ENCODE measurements at regions not wholly inside any gene's neighbourhood (a gene's known extent, or its start where the extent isn't known, plus 50 kb on each side); places are given as distances from the start of the nearest gene placed in this dataset.

DNA sequence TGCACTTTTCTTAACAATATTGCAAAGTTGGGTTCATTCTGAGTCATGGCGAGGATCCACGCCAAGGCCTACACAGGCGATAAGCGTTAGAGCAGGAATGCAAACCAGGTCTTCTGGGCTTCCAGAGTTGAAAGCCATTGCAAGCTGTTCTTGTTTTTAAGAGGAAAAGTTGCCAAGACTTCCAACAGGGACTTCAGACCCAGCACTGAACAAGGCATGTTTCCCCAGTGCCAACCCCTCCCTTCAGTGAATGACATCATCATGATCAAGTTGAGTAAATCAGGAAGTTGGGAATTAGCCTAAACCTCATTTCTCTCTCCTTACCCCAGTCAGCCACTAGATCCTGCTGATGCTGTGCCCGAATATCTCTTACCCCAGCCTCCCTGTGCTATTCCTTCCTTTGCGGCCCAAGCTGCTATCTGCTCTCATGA, 355.1 kb downstream of the HS3ST1 start:
- no peak overlapping the region for H3K27ac ChIP-seq (replicated peaks)
- no peaks in the 10 kb centered on the region for H3K27me3 ChIP-seq (ENCODE audit: insufficient read depth, poor library complexity, severe bottlenecking)
- H3K4me3 ChIP-seq (replicated peaks; ENCODE audit: insufficient read depth, low read length): no peak overlapping the region
- DNase-seq (ENCODE audit: low read depth in 1 of 2, low spot score in 1 of 2): no peak
- TF ChIP-seq, protein P1, sequence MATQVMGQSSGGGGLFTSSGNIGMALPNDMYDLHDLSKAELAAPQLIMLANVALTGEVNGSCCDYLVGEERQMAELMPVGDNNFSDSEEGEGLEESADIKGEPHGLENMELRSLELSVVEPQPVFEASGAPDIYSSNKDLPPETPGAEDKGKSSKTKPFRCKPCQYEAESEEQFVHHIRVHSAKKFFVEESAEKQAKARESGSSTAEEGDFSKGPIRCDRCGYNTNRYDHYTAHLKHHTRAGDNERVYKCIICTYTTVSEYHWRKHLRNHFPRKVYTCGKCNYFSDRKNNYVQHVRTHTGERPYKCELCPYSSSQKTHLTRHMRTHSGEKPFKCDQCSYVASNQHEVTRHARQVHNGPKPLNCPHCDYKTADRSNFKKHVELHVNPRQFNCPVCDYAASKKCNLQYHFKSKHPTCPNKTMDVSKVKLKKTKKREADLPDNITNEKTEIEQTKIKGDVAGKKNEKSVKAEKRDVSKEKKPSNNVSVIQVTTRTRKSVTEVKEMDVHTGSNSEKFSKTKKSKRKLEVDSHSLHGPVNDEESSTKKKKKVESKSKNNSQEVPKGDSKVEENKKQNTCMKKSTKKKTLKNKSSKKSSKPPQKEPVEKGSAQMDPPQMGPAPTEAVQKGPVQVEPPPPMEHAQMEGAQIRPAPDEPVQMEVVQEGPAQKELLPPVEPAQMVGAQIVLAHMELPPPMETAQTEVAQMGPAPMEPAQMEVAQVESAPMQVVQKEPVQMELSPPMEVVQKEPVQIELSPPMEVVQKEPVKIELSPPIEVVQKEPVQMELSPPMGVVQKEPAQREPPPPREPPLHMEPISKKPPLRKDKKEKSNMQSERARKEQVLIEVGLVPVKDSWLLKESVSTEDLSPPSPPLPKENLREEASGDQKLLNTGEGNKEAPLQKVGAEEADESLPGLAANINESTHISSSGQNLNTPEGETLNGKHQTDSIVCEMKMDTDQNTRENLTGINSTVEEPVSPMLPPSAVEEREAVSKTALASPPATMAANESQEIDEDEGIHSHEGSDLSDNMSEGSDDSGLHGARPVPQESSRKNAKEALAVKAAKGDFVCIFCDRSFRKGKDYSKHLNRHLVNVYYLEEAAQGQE (IDR thresholded peaks at IDR 0.05; ENCODE audit: insufficient replicate concordance, low read depth): no peak
- TF ChIP-seq, protein P2, sequence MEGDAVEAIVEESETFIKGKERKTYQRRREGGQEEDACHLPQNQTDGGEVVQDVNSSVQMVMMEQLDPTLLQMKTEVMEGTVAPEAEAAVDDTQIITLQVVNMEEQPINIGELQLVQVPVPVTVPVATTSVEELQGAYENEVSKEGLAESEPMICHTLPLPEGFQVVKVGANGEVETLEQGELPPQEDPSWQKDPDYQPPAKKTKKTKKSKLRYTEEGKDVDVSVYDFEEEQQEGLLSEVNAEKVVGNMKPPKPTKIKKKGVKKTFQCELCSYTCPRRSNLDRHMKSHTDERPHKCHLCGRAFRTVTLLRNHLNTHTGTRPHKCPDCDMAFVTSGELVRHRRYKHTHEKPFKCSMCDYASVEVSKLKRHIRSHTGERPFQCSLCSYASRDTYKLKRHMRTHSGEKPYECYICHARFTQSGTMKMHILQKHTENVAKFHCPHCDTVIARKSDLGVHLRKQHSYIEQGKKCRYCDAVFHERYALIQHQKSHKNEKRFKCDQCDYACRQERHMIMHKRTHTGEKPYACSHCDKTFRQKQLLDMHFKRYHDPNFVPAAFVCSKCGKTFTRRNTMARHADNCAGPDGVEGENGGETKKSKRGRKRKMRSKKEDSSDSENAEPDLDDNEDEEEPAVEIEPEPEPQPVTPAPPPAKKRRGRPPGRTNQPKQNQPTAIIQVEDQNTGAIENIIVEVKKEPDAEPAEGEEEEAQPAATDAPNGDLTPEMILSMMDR (IDR thresholded peaks at IDR 0.05; ENCODE audit: insufficient read depth, low read length): no peak
- TF ChIP-seq GABPA (IDR thresholded peaks at IDR 0.05; ENCODE audit: low read depth): no peak
- no peak for TF ChIP-seq POLR2AphosphoS5 (IDR thresholded peaks at IDR 0.05; ENCODE audit: low read depth)
- TF ChIP-seq SPI1 (IDR thresholded peaks at IDR 0.05; ENCODE audit: borderline replicate concordance, low read depth): no peak

DNA sequence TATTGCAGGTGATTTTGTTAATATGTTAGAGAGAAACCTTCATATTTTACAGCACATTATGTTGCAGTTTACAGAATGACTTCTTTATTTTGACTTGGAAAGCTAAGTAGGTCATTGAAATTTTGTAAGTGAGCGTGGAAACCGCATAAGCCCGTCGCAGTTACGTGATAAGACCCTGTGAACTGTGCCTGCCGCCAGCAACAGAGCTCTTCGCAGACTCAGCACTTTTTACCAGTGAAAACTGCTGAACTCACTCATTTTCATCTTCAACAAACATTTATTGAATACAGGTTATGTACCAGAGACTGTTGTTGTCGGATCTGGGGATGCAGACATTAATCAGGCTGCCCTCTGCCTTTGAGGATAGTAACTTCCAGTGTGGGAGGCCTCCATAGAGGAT, 355.7 kb downstream of the HS3ST1 start:
- DNase-seq (ENCODE audit: low read depth in 1 of 2, low spot score in 1 of 2): no peak
- H3K4me3 ChIP-seq (replicated peaks; ENCODE audit: insufficient read depth, low read length): no peak overlapping the region
- TF ChIP-seq POLR2AphosphoS5 (IDR thresholded peaks at IDR 0.05; ENCODE audit: low read depth): no peak
- TF ChIP-seq, protein P1 (IDR thresholded peaks at IDR 0.05; ENCODE audit: insufficient replicate concordance, low read depth): no peak
- TF ChIP-seq SPI1 (IDR thresholded peaks at IDR 0.05; ENCODE audit: borderline replicate concordance, low read depth): no peak
- TF ChIP-seq GABPA (IDR thresholded peaks at IDR 0.05; ENCODE audit: low read depth): no peak
- TF ChIP-seq, protein P2 (IDR thresholded peaks at IDR 0.05; ENCODE audit: insufficient read depth, low read length): no peak
- H3K27me3 ChIP-seq (ENCODE audit: insufficient read depth, poor library complexity, severe bottlenecking): no peaks in the 10 kb centered on the region
- no peak overlapping the region for H3K27ac ChIP-seq (replicated peaks)

DNA sequence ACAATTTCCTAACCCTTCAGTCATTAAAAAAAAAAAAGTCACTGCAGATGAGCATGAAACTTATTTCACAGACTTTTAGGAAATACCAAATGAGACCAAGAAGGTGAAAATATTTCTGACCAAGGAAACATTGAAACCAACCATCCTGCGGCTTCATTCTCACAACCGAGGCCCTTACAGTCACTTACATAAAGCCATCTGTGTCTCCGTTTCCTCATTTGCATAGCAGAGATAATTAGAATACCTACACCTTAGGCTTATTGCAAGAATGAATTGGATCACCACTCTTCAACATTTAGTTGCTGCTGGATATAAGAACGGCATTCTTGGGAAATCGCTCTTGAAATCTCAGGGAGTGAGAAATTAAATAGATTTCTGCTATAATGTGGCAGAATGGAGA, 356.2 kb downstream of the HS3ST1 start:
- no peak overlapping the region for H3K4me3 ChIP-seq (replicated peaks; ENCODE audit: insufficient read depth, low read length)
- no peak for TF ChIP-seq GABPA (IDR thresholded peaks at IDR 0.05; ENCODE audit: low read depth)
- no peak for TF ChIP-seq SPI1 (IDR thresholded peaks at IDR 0.05; ENCODE audit: borderline replicate concordance, low read depth)
- TF ChIP-seq POLR2AphosphoS5 (IDR thresholded peaks at IDR 0.05; ENCODE audit: low read depth): no peak
- TF ChIP-seq, protein P2 (IDR thresholded peaks at IDR 0.05; ENCODE audit: insufficient read depth, low read length): no peak
- TF ChIP-seq, protein P1 (IDR thresholded peaks at IDR 0.05; ENCODE audit: insufficient replicate concordance, low read depth): no peak
- no peaks in the 10 kb centered on the region for H3K27me3 ChIP-seq (ENCODE audit: insufficient read depth, poor library complexity, severe bottlenecking)
- DNase-seq (ENCODE audit: low read depth in 1 of 2, low spot score in 1 of 2): no peak
- H3K27ac ChIP-seq (replicated peaks): no peak overlapping the region
